Upper lobe of left lung (tissue), 4 donors: ENCODE measurements at regions not wholly inside any gene's neighbourhood (a gene's known extent, or its start where the extent isn't known, plus 50 kb on each side); places are given as distances from the start of the nearest gene placed in this dataset.

ENCODE experiments used
- CTCF ChIP-seq, 6 experiments: fragments of 450-650 bp in 4 of 6; fragments of 200-600 bp in 2 of 6; sonication (generic) in 2 of 6; IDR thresholded peaks; one replicate each; pipeline ENCODE4 v1.5.1; 2016 to 2019; ENCODE audit warnings: antibody characterized with exemption in 6 of 6
- POLR2A ChIP-seq, 4 donors: fragments of 450-650 bp; IDR thresholded peaks; one replicate each; pipeline ENCODE4 v1.5.1; 2016 to 2017; ENCODE audit warnings: antibody characterized with exemption in 4 of 4, mild to moderate bottlenecking in 2 of 4
- POLR2AphosphoS5 ChIP-seq, 2 donors: sonication (generic); formaldehyde crosslinking; IDR thresholded peaks; one replicate each; pipeline ENCODE4 v1.5.1; 2017; ENCODE audit warnings: antibody characterized with exemption in 2 of 2

DNA sequence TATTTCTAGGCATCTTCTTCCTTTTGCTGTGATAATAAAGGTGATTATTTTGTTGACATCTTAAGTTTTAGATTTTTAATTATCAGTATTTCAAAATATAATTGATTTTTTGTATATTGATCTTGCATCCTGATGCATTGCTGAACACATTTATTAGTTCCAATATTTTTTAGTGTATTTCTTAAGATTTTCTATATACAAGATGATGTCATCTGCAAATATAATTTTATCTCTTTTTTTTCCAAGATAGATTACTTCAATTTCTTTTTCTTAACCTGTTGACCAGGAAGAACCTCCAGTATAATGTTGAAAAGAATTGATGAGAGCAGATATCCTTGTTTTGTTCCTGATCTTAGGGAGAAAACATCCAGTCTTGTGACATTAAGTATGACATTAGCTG lies 54.8 kb upstream of the LRRN2 start:
- TF ChIP-seq CTCF (IDR thresholded peaks at IDR 0.05) (no peak), POLR2A (IDR thresholded peaks at IDR 0.05) (no peak), POLR2AphosphoS5 (IDR thresholded peaks at IDR 0.05) (no peak)
